ENCODE measurements at regions not wholly inside any gene's neighbourhood (a gene's known extent, or its start where the extent isn't known, plus 50 kb on each side); places are given as distances from the start of the nearest gene placed in this dataset.

- H4K20me1 ChIP-seq (ENCODE audit: insufficient read depth) = no peaks in the 10 kb centered on the region
- BruUV-seq (replicated peaks) = no TSS peak
- no peaks in the 10 kb centered on the region for H3K79me2 ChIP-seq (ENCODE audit: low read depth)
- intact Hi-C loops (cut with micrococcal nuclease; ENCODE audit: unreplicated experiment) = no loop called here
- H3K4me3 ChIP-seq = no peak overlapping the region
- no peaks in the 10 kb centered on the region for H3K36me3 ChIP-seq (ENCODE audit: low read depth)
- no peak overlapping the region for H2AFZ ChIP-seq
- no peak overlapping the region for H3K4me2 ChIP-seq
- no peaks in the 10 kb centered on the region for H3K27me3 ChIP-seq (ENCODE audit: insufficient read depth, low read depth)
- POLR2A ChIA-PET (ENCODE audit: unreplicated experiment) = no interaction called here
- CTCF ChIA-PET = no interaction called here
- H3K4me1 ChIP-seq (replicated peaks; ENCODE audit: insufficient read depth) = no peaks in the 10 kb centered on the region
- DNase-seq = no peak
- no peaks in the 10 kb centered on the region for H3K9me2 ChIP-seq (ENCODE audit: insufficient read depth)
- no peaks in the 10 kb centered on the region for H3F3A ChIP-seq (ENCODE audit: insufficient read depth, low read depth)
- TF ChIP-seq EZH2 (IDR thresholded peaks at IDR 0.05; ENCODE audit: low read depth) = no peak
- H3K27ac ChIP-seq = no peak overlapping the region
- H3K9me3 ChIP-seq (ENCODE audit: insufficient read depth, low read depth) = no peaks in the 10 kb centered on the region
Observed at GRCh38 chr3:72042397-72043203, 257.7 kb upstream of the PROK2 start.

DNA sequence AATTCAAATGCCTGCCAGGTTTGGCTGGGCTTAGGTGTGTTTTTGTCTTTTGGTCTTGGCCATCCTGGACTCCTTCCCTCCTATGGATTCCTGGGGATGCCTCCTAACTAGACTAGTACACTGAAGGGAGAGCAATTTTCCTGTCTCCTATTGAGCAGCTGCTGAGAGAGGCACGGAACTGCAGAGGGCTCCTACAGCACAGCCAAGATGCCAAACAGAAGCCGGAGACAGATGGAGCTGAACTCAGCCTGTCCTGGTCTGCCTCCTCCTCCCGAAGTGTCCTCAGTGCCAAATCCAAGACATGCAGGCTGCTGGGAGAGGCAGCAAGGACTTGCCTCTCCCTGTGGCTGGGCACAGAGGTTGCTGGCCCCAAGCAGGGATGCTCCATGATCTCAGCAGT is 256.6 kb upstream of the PROK2 start:
- CTCF ChIA-PET = no interaction called here
- Histone ChIP-seq H3K4me2 (no peak overlapping the region), H4K20me1 (ENCODE audit: insufficient read depth) (no peaks in the 10 kb centered on the region), H2AFZ (no peak overlapping the region), H3K27me3 (ENCODE audit: insufficient read depth, low read depth) (no peaks in the 10 kb centered on the region), H3F3A (ENCODE audit: insufficient read depth, low read depth) (no peaks in the 10 kb centered on the region), H3K36me3 (ENCODE audit: low read depth) (no peaks in the 10 kb centered on the region), H3K4me3 (no peak overlapping the region), H3K9me3 (ENCODE audit: insufficient read depth, low read depth) (no peaks in the 10 kb centered on the region), H3K4me1 (replicated peaks; ENCODE audit: insufficient read depth) (no peaks in the 10 kb centered on the region), H3K9me2 (ENCODE audit: insufficient read depth) (no peaks in the 10 kb centered on the region), H3K27ac (no peak overlapping the region), H3K79me2 (ENCODE audit: low read depth) (no peaks in the 10 kb centered on the region)
- no peak for TF ChIP-seq EZH2 (IDR thresholded peaks at IDR 0.05; ENCODE audit: low read depth)
- TF ChIP-seq, protein P1, sequence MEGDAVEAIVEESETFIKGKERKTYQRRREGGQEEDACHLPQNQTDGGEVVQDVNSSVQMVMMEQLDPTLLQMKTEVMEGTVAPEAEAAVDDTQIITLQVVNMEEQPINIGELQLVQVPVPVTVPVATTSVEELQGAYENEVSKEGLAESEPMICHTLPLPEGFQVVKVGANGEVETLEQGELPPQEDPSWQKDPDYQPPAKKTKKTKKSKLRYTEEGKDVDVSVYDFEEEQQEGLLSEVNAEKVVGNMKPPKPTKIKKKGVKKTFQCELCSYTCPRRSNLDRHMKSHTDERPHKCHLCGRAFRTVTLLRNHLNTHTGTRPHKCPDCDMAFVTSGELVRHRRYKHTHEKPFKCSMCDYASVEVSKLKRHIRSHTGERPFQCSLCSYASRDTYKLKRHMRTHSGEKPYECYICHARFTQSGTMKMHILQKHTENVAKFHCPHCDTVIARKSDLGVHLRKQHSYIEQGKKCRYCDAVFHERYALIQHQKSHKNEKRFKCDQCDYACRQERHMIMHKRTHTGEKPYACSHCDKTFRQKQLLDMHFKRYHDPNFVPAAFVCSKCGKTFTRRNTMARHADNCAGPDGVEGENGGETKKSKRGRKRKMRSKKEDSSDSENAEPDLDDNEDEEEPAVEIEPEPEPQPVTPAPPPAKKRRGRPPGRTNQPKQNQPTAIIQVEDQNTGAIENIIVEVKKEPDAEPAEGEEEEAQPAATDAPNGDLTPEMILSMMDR (conservative IDR thresholded peaks at IDR 0.05) = no peak
- intact Hi-C loops (cut with micrococcal nuclease; ENCODE audit: unreplicated experiment) = no loop called here
- POLR2A ChIA-PET (ENCODE audit: unreplicated experiment) = no interaction called here
- no TSS peak for BruUV-seq (replicated peaks)
- no peak for DNase-seq

- no peak overlapping the region for H3K27ac ChIP-seq
- no peaks in the 10 kb centered on the region for H3K36me3 ChIP-seq (ENCODE audit: low read depth)
- H3K27me3 ChIP-seq (ENCODE audit: insufficient read depth, low read depth) = no peaks in the 10 kb centered on the region
- TF ChIP-seq, protein P1 (conservative IDR thresholded peaks at IDR 0.05) = no peak
- TF ChIP-seq EZH2 (IDR thresholded peaks at IDR 0.05; ENCODE audit: low read depth) = no peak
- H3K4me1 ChIP-seq (replicated peaks; ENCODE audit: insufficient read depth) = no peaks in the 10 kb centered on the region
- no peak overlapping the region for H3K4me3 ChIP-seq
- no peaks in the 10 kb centered on the region for H4K20me1 ChIP-seq (ENCODE audit: insufficient read depth)
- intact Hi-C loops (cut with micrococcal nuclease; ENCODE audit: unreplicated experiment) = no loop called here
- DNase-seq = no peak
- H3K9me2 ChIP-seq (ENCODE audit: insufficient read depth) = no peaks in the 10 kb centered on the region
- H2AFZ ChIP-seq = no peak overlapping the region
- H3F3A ChIP-seq (ENCODE audit: insufficient read depth, low read depth) = no peaks in the 10 kb centered on the region
- H3K4me2 ChIP-seq = no peak overlapping the region
- H3K9me3 ChIP-seq (ENCODE audit: insufficient read depth, low read depth) = no peaks in the 10 kb centered on the region
- no TSS peak for BruUV-seq (replicated peaks)
- CTCF ChIA-PET = no interaction called here
- no peaks in the 10 kb centered on the region for H3K79me2 ChIP-seq (ENCODE audit: low read depth)
- POLR2A ChIA-PET (ENCODE audit: unreplicated experiment) = no interaction called here
Observed at GRCh38 chr3:72041076-72041475, 256.1 kb upstream of the PROK2 start.

DNA sequence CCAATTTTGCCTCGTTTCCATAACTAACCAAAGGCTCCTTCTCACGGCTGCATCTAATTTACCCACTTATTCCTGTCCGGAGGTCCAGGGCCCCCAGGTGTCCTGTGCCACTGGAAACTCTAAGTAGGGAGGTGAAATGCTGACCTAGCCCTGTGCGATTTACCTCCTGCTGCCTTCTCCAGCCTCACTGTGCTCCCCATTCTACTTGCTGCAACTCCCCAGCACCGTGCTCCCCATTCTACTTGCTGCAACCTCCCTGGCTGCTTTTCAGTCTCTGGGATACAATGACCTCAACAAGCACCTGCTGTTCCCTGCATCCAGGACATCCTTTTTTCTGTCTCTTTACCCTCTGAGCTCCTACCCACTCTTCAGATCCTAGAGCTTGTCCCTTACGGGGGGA is 254.7 kb upstream of the PROK2 start:
- H3K9me3 ChIP-seq (ENCODE audit: insufficient read depth, low read depth) = no peaks in the 10 kb centered on the region
- intact Hi-C loops (cut with micrococcal nuclease; ENCODE audit: unreplicated experiment) = no loop called here
- H3K9me2 ChIP-seq (ENCODE audit: insufficient read depth) = no peaks in the 10 kb centered on the region
- H3K4me3 ChIP-seq = no peak overlapping the region
- CTCF ChIA-PET = no interaction called here
- no peak overlapping the region for H2AFZ ChIP-seq
- H4K20me1 ChIP-seq (ENCODE audit: insufficient read depth) = no peaks in the 10 kb centered on the region
- no peak for TF ChIP-seq EZH2 (IDR thresholded peaks at IDR 0.05; ENCODE audit: low read depth)
- TF ChIP-seq, protein P1 (conservative IDR thresholded peaks at IDR 0.05) = no peak
- no peak overlapping the region for H3K27ac ChIP-seq
- no peaks in the 10 kb centered on the region for H3F3A ChIP-seq (ENCODE audit: insufficient read depth, low read depth)
- no peaks in the 10 kb centered on the region for H3K4me1 ChIP-seq (replicated peaks; ENCODE audit: insufficient read depth)
- no peaks in the 10 kb centered on the region for H3K27me3 ChIP-seq (ENCODE audit: insufficient read depth, low read depth)
- H3K36me3 ChIP-seq (ENCODE audit: low read depth) = no peaks in the 10 kb centered on the region
- BruUV-seq (replicated peaks) = no TSS peak
- POLR2A ChIA-PET (ENCODE audit: unreplicated experiment) = no interaction called here
- no peak for DNase-seq
- H3K79me2 ChIP-seq (ENCODE audit: low read depth) = no peaks in the 10 kb centered on the region
- no peak overlapping the region for H3K4me2 ChIP-seq
